CD14-positive monocyte (primary cell): ENCODE measurements at regions not wholly inside any gene's neighbourhood (a gene's known extent, or its start where the extent isn't known, plus 50 kb on each side); places are given as distances from the start of the nearest gene placed in this dataset.
A peak's percentile ranks its signal among the peaks of the same experiment; 100 is the strongest.

Experiments
- DNase-seq, 3 donors: peaks; one replicate each; pipeline ENCODE4 v3.0.0-alpha.2; 2011 to 2022
- H2AFZ ChIP-seq: 2 replicates; pipeline ENCODE4 v1.6.0; 2012; ENCODE audit warnings: mild to moderate bottlenecking, low read depth, low read length, inconsistent platforms; ENCODE audit not compliant: insufficient read depth, poor library complexity, severe bottlenecking
- H3K27ac ChIP-seq, 2 donors: 1 replicate in 1 of 2; 2 replicates in 1 of 2; pipeline ENCODE4 v1.5.1; 2012 to 2013; ENCODE audit warnings: low read length in 2 of 2, control low read depth in 1 of 2, inconsistent platforms in 1 of 2, low read depth in 1 of 2, mild to moderate bottlenecking in 1 of 2
- H3K27me3 ChIP-seq, 2 donors: one replicate each; pipeline versions ENCODE4 v1.6.0 to v1.6.1; 2011 to 2013; ENCODE audit warnings: low read length in 2 of 2; ENCODE audit not compliant: control insufficient read depth in 2 of 2, insufficient read depth in 2 of 2
- H3K36me3 ChIP-seq, 2 donors: replicated peaks in 1 of 2; 1 replicate in 1 of 2; 2 replicates in 1 of 2; pipeline versions ENCODE4 v1.5.1 to v1.6.1; 2012 to 2013; ENCODE audit warnings: low read length in 2 of 2, control low read depth in 1 of 2, inconsistent platforms in 1 of 2, mild to moderate bottlenecking in 1 of 2; ENCODE audit not compliant: insufficient read depth in 2 of 2, control insufficient read depth in 1 of 2
- H3K4me1 ChIP-seq, 2 donors: 1 replicate in 1 of 2; 2 replicates in 1 of 2; pipeline versions ENCODE4 v1.5.1 to v1.6.1; 2012 to 2013; ENCODE audit warnings: low read length in 2 of 2, control low read depth in 1 of 2, inconsistent platforms in 1 of 2, mild to moderate bottlenecking in 1 of 2, moderate library complexity in 1 of 2; ENCODE audit not compliant: insufficient read depth in 2 of 2, control insufficient read depth in 1 of 2
- H3K4me2 ChIP-seq: replicated peaks from 2 replicates; pipeline ENCODE3; 2012; ENCODE audit warnings: low read length, moderate library complexity, mild to moderate bottlenecking; ENCODE audit not compliant: poor library complexity, severe bottlenecking; ENCODE audit errors: extremely low read depth
- H3K4me3 ChIP-seq, 3 experiments: fragments of 200-600 bp in 1 of 3; sonication (generic) in 1 of 3; replicated peaks in 1 of 3; 1 replicate in 2 of 3; 2 replicates in 1 of 3; pipeline ENCODE4 v1.5.1; 2011 to 2013; ENCODE audit warnings: low read length in 3 of 3, mild to moderate bottlenecking in 3 of 3, control low read depth in 2 of 3, low read depth in 2 of 3, inconsistent platforms in 1 of 3, moderate library complexity in 1 of 3
- H3K79me2 ChIP-seq: 2 replicates; pipeline ENCODE4 v1.6.0; 2012; ENCODE audit warnings: mild to moderate bottlenecking, control low read depth, inconsistent platforms, low read length, moderate library complexity; ENCODE audit not compliant: insufficient read depth
- H3K9ac ChIP-seq: 2 replicates; pipeline ENCODE4 v1.6.0; 2017; ENCODE audit warnings: low read length, mild to moderate bottlenecking; ENCODE audit not compliant: insufficient read depth, poor library complexity, severe bottlenecking
- H3K9me3 ChIP-seq, 2 donors: replicated peaks in 1 of 2; 1 replicate in 1 of 2; 2 replicates in 1 of 2; pipeline versions ENCODE4 v1.5.1 to v1.6.1; 2012 to 2013; ENCODE audit warnings: low read length in 2 of 2, control low read depth in 1 of 2; ENCODE audit not compliant: control insufficient read depth in 1 of 2, insufficient read depth in 1 of 2
- H4K20me1 ChIP-seq: 2 replicates; pipeline ENCODE4 v1.6.0; 2012; ENCODE audit warnings: mild to moderate bottlenecking, low read length, control low read depth, moderate library complexity; ENCODE audit not compliant: insufficient read depth
- H3K27ac Mint-ChIP-seq, 7 donors: one replicate each; pipeline ENCODE4 v1.8.0; 2020; ENCODE audit warnings: mild to moderate bottlenecking in 7 of 7, mixed read lengths in 7 of 7, moderate library complexity in 6 of 7, inconsistent platforms in 2 of 7
- H3K27me3 Mint-ChIP-seq, 3 donors: one replicate each; pipeline ENCODE4 v1.8.0; 2021 to 2022; ENCODE audit warnings: low read depth in 3 of 3, mild to moderate bottlenecking in 3 of 3, mixed read lengths in 3 of 3, moderate library complexity in 3 of 3, inconsistent platforms in 1 of 3
- H3K36me3 Mint-ChIP-seq, 2 donors: one replicate each; pipeline ENCODE4 v1.8.0; 2020; ENCODE audit warnings: mixed read lengths in 2 of 2, inconsistent platforms in 1 of 2, mild to moderate bottlenecking in 1 of 2
- H3K4me1 Mint-ChIP-seq: one replicate; pipeline ENCODE4 v1.8.0; 2020; ENCODE audit warnings: mild to moderate bottlenecking, mixed read lengths
- H3K4me3 Mint-ChIP-seq, 2 donors: one replicate each; pipeline ENCODE4 v1.8.0; 2020; ENCODE audit warnings: mild to moderate bottlenecking in 2 of 2, mixed read lengths in 2 of 2, moderate library complexity in 1 of 2
- H3K9me3 Mint-ChIP-seq, 7 donors: one replicate each; pipeline ENCODE4 v1.8.0; 2020 to 2022; ENCODE audit warnings: mixed read lengths in 7 of 7, mild to moderate bottlenecking in 6 of 7, moderate library complexity in 6 of 7, inconsistent platforms in 2 of 7
- WGBS: methylation state at CpG from one replicate; pipeline ENCODE4 v1.1.5; 2013; ENCODE audit warnings: missing lambda C conversion rate; ENCODE audit not compliant: insufficient coverage; 5-methylcytosine and 5-hydroxymethylcytosine counted together
- intact Hi-C, 2 donors: fragments of 100-400 bp; cut with micrococcal nuclease; formaldehyde crosslinking; loops; one replicate each; pipeline versions ENCODE4 v1.15.0 to v1.15.1; 2023
- TF ChIP-seq, protein P1 (sequence below): fragments of 200-600 bp; IDR thresholded peaks from one replicate; pipeline ENCODE4 v1.8.0; 2022; ENCODE audit warnings: antibody characterized with exemption, mild to moderate bottlenecking

- no peak overlapping the region for H3K4me2 ChIP-seq
Observed at GRCh38 chr1:67630438-67631045, 54.5 kb upstream of the GADD45A start.

DNA sequence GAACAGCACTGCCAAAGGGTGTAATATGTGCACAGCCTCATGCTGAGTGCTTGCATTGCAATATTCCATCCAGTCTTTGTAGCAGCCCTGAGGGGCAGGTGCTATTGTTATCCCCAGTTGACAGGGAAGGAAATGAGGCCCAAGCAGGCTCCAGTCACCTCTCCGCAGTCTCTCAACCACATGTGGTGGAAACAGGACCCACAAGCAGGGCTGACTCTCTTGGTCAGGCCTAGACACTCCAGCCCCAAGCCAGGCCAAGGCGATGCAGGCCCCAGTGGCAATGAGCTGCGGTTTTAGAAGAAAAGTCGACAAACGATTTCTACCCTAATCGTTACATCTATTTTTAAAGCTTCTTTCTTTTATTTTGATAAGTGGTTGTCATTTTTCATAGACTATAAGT, 52.6 kb upstream of the GADD45A start:
- peaks cover 0 to 3% (median 0%) of the 10 kb centered on the region in 7 donors for H3K9me3 Mint-ChIP-seq
- H3K4me2 ChIP-seq: no peak overlapping the region
- peaks cover 20% of the 10 kb centered on the region for H3K4me1 Mint-ChIP-seq
- no peak overlapping the region for H3K4me3 ChIP-seq
- H3K27me3 ChIP-seq: no peaks in the 10 kb centered on the region
- no peak for DNase-seq
- no peaks in the 10 kb centered on the region for H3K36me3 Mint-ChIP-seq
- H3K27ac ChIP-seq: no peak overlapping the region
- TF ChIP-seq, protein P1, sequence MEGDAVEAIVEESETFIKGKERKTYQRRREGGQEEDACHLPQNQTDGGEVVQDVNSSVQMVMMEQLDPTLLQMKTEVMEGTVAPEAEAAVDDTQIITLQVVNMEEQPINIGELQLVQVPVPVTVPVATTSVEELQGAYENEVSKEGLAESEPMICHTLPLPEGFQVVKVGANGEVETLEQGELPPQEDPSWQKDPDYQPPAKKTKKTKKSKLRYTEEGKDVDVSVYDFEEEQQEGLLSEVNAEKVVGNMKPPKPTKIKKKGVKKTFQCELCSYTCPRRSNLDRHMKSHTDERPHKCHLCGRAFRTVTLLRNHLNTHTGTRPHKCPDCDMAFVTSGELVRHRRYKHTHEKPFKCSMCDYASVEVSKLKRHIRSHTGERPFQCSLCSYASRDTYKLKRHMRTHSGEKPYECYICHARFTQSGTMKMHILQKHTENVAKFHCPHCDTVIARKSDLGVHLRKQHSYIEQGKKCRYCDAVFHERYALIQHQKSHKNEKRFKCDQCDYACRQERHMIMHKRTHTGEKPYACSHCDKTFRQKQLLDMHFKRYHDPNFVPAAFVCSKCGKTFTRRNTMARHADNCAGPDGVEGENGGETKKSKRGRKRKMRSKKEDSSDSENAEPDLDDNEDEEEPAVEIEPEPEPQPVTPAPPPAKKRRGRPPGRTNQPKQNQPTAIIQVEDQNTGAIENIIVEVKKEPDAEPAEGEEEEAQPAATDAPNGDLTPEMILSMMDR: no peak
- H3K36me3 ChIP-seq: no peaks in the 10 kb centered on the region
- no peak overlapping the region for H3K27ac Mint-ChIP-seq
- H4K20me1 ChIP-seq: no peaks in the 10 kb centered on the region
- no peak overlapping the region for H3K4me3 Mint-ChIP-seq
- H2AFZ ChIP-seq: no peak overlapping the region
- H3K9ac ChIP-seq: no peak overlapping the region
- no peaks in the 10 kb centered on the region for H3K9me3 ChIP-seq
- H3K27me3 Mint-ChIP-seq: peaks cover 0 to 4% (median 0%) of the 10 kb centered on the region in 3 donors
- WGBS: no CpG with 5 or more reads among the region's 6 CpGs
- H3K4me1 ChIP-seq: peaks cover 16 to 18% of the 10 kb centered on the region in 2 donors
- H3K79me2 ChIP-seq: no peaks in the 10 kb centered on the region
- intact Hi-C loops: loop anchor here in 1 of 2 donors (5.0 kb wide), 1 partner anchor 40 kb away; no protein-coding TSS in a partner anchor

More at GRCh38 chr1:67630438-67631045, 54.5 kb upstream of the GADD45A start:
- peaks cover 13% of the 10 kb centered on the region in 2 donors for H3K4me1 ChIP-seq
- TF ChIP-seq, protein P1: no peak
- no peak overlapping the region for H3K27ac ChIP-seq
- H3K27me3 ChIP-seq: no peaks in the 10 kb centered on the region
- DNase-seq: no peak
- 100% methylated on average over 1 of the region's 2 CpGs for WGBS
- no peaks in the 10 kb centered on the region for H4K20me1 ChIP-seq
- Mint-ChIP-seq H3K36me3 (no peaks in the 10 kb centered on the region), H3K27ac (peak overlapping the region in 1 of 7 donors; percentile 2), H3K4me1 (peaks cover 14% of the 10 kb centered on the region), H3K27me3 (peaks cover 0 to 4% (median 2%) of the 10 kb centered on the region in 3 donors), H3K9me3 (peaks cover 0 to 5% (median 2%) of the 10 kb centered on the region in 7 donors), H3K4me3 (no peak overlapping the region)
- H3K9me3 ChIP-seq: no peaks in the 10 kb centered on the region
- H3K9ac ChIP-seq: no peak overlapping the region
- no peak overlapping the region for H2AFZ ChIP-seq
- no peaks in the 10 kb centered on the region for H3K36me3 ChIP-seq
- H3K4me3 ChIP-seq: no peak overlapping the region
- intact Hi-C loops: loop anchor here in 1 of 2 donors (5.0 kb wide), 1 partner anchor 42 kb away; no protein-coding TSS in a partner anchor
- H3K79me2 ChIP-seq: no peaks in the 10 kb centered on the region
